ENCODE measurements at regions not wholly inside any gene's neighbourhood (a gene's known extent, or its start where the extent isn't known, plus 50 kb on each side); places are given as distances from the start of the nearest gene placed in this dataset.

- DNase-seq (ENCODE audit: extremely low read depth in 1 of 11, low read depth in 9 of 11, low spot score in 4 of 11): no peak
Observed at GRCh38 chr5:90153031-90153430, 256.5 kb downstream of the CETN3 start.

- DNase-seq (ENCODE audit: extremely low read depth in 1 of 11, low read depth in 9 of 11, low spot score in 4 of 11): no peak
Observed at GRCh38 chr5:90144625-90145327, 264.8 kb downstream of the CETN3 start.

- DNase-seq (ENCODE audit: extremely low read depth in 1 of 11, low read depth in 9 of 11, low spot score in 4 of 11): no peak
Observed at GRCh38 chr5:90142541-90142940, 267.0 kb downstream of the CETN3 start.

- no peak for DNase-seq (ENCODE audit: extremely low read depth in 1 of 11, low read depth in 9 of 11, low spot score in 4 of 11)
Observed at GRCh38 chr5:90141984-90142383, 267.6 kb downstream of the CETN3 start.

DNA sequence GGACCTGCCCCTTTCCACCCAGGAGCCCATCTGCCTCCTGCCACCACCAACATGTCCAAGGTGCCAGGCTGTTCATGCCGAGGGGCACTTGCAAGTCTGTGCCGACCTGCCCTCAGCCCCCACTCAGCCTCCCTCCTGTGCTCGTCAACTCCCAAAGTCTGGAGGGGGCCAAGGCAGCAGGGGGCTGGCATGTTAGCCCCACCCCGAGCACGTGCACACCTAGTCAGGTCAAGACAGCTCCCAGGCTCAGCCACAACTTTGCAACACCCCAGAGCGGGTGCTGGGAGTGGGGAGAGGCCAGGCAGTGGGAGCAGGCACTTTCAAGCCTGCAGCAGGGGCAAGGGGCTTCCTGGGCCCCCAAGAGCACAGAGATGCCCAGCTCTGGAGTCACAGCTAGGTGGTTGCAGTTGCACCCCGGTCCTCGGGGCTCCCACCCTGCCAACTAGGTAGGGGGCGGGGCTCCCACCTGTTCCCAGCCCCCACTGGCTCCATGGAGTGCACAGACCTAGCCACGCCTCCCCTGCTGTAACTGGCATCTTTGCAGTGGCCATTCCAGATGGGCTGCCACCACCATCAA is 272.5 kb downstream of the CETN3 start:
- no peak for DNase-seq (ENCODE audit: extremely low read depth in 1 of 11, low read depth in 9 of 11, low spot score in 4 of 11)

GRCh38 chr5:90135779-90136378 is 273.7 kb downstream of the CETN3 start:
- DNase-seq (ENCODE audit: extremely low read depth in 1 of 11, low read depth in 9 of 11, low spot score in 4 of 11): no peak

DNA sequence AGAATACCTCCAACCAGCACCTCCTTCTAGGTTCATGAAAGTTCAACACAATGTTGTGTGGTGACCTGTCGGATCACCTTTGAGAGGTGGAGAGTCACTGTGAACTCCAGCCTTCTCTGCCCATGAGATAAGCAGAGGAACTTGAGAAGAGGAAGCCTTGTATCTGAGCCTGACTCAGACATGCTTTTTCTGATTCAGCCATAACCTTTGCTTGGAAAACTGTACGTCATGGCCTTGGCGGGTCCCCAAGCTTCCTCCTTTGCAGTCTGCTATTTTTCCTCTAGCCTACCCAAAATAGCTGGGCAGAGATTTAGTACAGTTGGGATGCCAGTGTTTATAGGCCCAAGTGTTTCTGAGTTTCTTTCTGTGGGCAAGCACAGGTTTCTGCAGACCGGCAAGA is 274.7 kb downstream of the CETN3 start:
- peak in 3 of 11 donors; percentile 8 to 22 (median 16) for DNase-seq (ENCODE audit: extremely low read depth in 1 of 11, low read depth in 9 of 11, low spot score in 4 of 11)

DNA sequence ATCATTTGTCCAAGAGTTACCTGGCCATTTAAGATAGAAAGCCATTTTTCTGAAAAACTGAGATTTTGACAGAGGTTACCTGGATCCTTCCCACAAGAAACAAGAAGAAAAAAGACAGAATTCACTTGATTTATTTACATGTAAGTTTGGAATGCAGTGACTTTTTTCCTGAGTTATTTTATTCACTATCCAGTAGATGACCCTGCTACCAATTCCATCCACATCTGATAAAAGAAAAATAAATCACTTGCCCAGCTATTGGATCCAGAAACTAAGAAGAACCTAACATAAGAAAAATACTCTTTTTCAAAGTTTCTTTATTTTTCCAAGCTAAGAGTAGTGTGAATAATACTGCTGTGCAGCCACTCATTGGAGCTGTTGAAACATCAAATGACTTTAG is 275.2 kb downstream of the CETN3 start:
- no peak for DNase-seq (ENCODE audit: extremely low read depth in 1 of 11, low read depth in 9 of 11, low spot score in 4 of 11)

GRCh38 chr5:90133941-90134340 is 275.6 kb downstream of the CETN3 start:
- no peak for DNase-seq (ENCODE audit: extremely low read depth in 1 of 11, low read depth in 9 of 11, low spot score in 4 of 11)

GRCh38 chr5:90131383-90132133 is 278.0 kb downstream of the CETN3 start:
- peak in 1 of 11 donors; percentile 8 for DNase-seq (ENCODE audit: extremely low read depth in 1 of 11, low read depth in 9 of 11, low spot score in 4 of 11)

DNA sequence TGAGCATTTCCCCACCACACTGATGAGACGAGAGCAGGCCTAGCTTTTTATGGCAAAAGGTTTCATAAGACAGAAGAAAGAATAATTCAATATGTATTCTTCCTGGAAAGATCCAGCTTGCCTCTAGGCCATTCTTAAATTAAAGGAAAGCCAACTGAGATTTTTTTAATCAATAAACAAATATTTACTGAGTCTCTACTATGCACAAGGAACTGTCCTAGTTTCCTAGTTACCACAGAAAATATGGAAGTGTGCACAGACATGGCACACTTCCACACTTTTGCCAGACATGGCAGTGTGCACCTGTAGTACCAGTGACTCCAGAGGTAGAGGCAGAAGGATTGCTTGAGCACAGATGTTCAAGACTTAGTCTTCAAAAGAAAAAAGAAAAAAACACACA is 281.0 kb downstream of the CETN3 start:
- no peak for DNase-seq (ENCODE audit: extremely low read depth in 1 of 11, low read depth in 9 of 11, low spot score in 4 of 11)

DNA sequence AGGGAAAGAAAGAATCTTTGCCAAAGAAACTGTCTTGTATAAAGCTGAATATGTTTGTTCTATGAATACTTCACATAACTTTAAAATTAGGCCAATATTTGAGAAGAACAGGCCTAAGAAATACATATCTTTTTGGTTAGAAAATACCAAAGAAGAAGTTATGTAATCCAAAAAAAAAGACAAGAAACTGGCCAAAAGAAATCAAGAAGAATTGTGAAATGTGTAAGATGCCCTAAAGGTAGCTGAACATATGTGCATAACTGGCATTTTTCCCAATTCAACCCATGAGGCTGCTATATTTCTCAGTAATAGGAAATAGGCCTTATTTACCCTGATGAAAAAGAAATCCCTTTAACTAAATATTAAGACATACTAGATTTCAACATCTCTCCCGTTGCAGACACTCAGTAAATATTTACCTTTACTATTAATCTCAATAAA is 290.0 kb downstream of the CETN3 start:
- DNase-seq (ENCODE audit: extremely low read depth in 1 of 11, low read depth in 9 of 11, low spot score in 4 of 11): no peak

- no peak for DNase-seq (ENCODE audit: extremely low read depth in 1 of 11, low read depth in 9 of 11, low spot score in 4 of 11)
Observed at GRCh38 chr5:90117005-90117404, 292.6 kb downstream of the CETN3 start.

DNA sequence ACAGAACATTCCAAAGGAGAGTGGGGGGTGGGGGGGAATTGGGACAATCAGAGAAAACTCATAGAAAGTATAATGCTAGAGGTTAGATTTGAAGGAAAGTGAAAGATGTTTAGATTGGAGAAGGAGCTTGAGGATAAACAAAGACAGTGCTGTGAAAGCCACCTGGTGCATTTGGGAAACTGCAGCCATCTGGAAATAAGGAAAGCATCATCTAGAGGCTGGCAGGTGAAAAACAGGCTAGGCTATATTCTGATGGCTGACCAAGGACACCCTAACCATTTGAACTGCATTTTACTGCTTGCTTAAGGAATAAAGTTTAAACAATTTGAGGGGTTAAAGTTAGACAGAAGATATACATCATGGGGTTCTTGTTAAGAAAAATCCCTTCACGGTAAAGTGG is 296.4 kb downstream of the CETN3 start:
- no peak for DNase-seq (ENCODE audit: extremely low read depth in 1 of 11, low read depth in 9 of 11, low spot score in 4 of 11)

DNA sequence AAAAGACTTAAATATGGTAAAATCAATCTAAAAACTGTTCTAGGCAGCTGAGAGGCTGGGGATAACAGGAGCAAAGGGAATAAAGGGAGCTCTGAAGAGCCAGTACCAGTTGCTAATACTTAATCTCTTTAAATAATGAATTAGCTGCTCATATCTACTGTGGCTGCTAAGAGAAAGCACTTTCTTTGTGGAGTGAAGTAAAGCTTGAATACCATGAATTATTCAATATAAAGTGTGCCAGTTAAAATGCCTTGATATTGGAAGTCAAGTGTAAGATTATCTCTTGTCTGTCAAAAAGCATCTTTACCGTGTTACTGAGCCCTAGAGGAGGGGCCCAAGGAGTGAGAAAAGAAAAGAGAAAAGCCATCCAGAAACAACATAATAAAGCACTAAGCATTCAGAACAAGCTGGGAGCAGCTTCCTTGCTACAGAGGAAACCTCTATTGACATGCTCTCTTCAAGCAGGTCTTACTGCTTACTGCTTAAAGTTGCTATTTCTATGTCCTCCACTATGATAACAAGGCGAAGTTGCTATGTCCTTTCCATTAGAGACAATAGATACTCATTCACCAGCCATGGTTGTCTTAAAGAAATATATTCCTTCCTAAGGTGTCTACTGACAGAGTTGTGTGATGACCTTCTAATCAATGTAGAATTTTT is 297.4 kb downstream of the CETN3 start:
- no peak for DNase-seq (ENCODE audit: extremely low read depth in 1 of 11, low read depth in 9 of 11, low spot score in 4 of 11)

DNA sequence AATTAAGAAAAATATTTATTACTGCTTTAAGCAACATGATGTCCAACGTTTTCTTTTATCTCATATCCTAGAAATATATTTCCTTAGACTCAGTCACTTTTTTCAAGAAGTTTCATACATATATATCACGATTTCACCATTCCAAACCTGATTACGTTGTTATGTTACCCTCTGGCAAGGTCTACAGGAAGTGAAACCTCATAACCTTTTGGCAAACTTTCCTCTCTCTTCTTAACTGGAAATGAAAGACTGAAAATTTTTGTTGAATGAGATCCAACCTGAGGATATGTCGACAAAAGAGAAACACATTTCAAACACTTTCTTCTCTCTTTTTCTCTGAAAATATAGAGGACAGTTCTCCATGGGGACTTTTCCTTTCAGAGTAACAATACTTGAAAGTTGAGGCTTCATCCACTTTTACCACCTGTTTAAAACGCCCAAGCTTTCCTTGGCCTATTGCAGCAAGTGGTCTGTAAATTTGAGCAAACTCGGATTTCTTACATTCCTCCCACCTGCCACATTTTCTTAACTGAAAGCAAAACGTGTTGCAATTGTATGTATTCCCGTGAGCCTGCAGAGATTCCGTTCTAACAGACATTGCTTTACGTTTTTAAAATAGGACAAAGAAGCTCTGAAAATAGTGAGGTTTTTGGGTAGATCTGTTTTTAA is 298.1 kb downstream of the CETN3 start:
- DNase-seq (ENCODE audit: extremely low read depth in 1 of 11, low read depth in 9 of 11, low spot score in 4 of 11): no peak

GRCh38 chr5:90109285-90109684 is 300.3 kb downstream of the CETN3 start:
- DNase-seq (ENCODE audit: extremely low read depth in 1 of 11, low read depth in 9 of 11, low spot score in 4 of 11): no peak

DNA sequence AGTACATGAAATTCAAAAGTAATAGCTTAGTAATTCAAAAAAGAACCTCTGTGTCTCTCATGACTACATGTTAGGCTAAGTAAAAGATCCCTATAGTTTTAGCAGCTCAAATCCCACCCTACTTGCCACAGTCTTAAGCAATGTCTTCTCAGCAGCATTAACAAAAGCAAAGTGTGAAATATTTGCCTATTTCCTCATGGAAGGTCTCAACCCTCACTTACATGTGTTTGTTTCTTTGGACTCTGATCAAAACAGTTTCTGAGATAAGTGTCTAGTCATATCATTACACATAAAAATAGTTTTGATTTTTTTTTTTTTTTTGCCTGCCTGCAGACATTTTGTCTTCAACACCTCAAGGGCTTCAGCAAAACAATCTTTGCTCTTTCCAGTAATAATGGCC is 310.5 kb downstream of the CETN3 start:
- no peak for DNase-seq (ENCODE audit: extremely low read depth in 1 of 11, low read depth in 9 of 11, low spot score in 4 of 11)

DNA sequence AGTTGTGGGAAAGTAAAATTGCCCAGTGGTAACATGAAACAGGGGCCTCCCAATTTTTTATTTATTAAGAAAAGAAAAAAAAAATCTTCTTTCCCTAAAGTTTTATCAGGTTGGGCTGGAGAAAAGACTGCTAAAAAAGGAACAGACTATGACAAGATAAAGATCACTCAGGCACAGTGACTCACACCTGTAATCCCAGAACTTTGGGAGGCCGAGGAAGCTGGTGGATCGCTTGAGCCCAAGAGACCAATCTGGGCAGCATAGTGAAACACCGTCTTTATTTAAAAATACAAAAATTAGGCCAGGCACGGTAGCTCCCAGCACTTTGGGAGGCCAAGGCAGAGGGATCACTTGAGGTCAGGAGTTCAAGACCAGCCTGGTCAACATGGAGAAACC is 312.5 kb downstream of the CETN3 start:
- no peak for DNase-seq (ENCODE audit: extremely low read depth in 1 of 11, low read depth in 9 of 11, low spot score in 4 of 11)

Data from renal cortex interstitium (tissue), 11 donors.